GM18907 (cell line): ENCODE measurements at regions not wholly inside any gene's neighbourhood (a gene's known extent, or its start where the extent isn't known, plus 50 kb on each side); places are given as distances from the start of the nearest gene placed in this dataset.
"Not testable (repeated sequence)": the region's sequence is repeated elsewhere in the genome, so short reads cannot be mapped to it uniquely, and the experiment has no call there.

Experiments used
- ATAC-seq: cut with Tn5 transposase; IDR thresholded peaks from one replicate; pipeline ENCODE4 v1.9.1; 2021; ENCODE audit warnings: mild to moderate bottlenecking, moderate library complexity; ENCODE audit not compliant: unreplicated experiment

GRCh38 chr12:47378222-47378582, 298.4 kb upstream of the AMIGO2 start:
- ATAC-seq, result no peak

DNA sequence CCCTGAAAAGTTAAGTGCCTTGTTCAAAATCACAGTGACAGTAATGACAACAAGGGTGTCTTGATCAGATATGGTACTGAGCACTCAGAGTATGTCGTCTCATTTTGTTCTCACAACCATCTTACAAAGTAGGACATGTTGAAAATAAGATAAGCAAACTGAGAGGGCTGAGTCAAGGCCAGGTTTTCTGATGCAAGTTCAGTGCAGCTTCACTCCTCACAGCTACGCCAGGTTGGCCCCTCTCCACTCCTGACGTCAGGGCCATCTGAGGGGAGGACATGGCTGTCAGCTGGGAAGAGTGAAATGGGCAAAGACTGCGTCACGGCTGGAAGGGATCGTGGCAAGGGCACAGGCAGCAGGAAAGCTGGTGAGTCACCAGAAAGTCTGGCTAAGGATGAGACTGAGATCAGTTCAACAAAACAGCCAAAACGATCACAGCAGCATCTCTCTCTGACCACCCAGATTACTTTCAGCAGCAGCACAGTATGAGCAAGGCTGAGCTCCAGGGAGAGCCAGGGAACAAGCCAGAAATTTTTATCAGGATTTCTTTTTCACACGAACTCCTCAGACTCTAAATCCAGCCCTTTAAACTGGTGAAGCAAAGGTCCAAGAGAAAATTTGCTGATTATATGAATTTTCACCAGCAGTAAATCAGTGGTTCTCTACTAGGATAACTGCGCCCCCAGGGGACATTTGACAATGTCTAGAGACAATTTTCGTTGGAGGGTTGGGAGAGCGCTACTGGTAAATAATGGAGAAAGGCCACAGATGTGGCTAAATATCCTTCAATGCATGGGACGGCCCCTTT, 297.9 kb upstream of the AMIGO2 start:
- no peak for ATAC-seq

DNA sequence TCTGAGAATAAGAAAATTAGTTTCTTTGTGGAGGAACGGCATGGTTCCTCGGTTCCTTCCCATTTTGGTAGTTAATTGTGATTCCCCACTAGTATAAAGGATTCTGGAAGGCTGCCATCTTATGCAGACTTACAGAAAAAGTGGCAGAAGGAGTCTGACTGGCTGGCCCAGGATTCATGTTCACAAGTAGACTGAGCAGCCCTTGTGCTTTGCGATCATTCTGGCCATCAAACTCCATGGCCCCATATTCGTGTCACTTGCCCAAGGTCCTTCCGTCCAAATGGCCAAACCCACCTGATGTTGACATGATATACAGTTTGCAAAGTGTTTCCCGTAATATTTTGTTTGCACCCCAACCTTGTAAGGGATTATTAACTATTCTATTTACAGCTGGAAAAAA, 297.2 kb upstream of the AMIGO2 start:
- ATAC-seq, result no peak

DNA sequence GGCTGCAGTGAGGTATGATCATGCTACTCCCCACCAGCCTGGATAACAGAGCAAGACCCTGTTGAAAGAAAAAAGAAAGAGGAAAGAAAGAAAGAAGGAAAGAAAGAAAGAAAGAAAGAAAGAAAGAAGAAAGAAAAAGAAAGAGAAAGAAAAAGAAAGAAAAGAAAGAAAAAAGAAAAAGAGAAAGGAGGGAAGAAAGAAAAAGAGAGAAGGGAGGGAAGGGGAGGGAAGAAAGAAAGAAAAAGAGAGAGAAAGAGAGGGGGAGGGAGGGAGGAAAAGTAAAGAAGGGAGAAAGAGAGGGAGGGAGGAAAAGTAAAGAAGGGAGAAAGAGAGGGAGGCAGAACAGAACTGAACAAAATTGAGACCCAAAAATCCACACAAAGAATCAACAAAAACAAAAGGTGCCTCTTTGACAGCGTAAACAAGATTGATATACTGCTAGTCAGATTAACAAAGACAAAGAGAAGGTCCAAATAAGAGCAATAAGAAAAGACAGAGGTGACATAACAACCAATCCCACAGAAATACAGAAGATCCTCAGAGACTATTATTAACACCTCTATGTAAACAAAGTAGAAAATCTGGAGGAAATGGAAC, 293.9 kb upstream of the AMIGO2 start:
- ATAC-seq, result no peak

DNA sequence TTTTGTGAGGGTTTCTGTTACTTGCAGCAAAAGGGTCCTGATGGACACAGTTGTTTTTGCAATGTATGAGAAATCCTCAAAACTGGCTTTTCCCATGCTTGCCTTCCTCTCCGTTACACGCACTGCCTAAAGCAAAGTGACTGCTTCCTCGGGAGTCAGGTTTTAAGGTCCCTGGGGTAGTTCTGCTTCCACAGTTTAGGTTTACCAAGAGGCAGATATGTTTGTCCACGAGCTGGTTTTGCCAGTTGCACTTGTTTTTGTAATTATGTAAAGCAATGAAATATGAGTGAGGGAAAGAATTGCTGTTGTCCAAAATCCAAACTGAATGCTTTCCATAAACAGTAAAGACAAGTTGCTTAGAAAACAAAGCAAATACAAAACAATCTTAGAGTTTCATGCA, 290.7 kb upstream of the AMIGO2 start:
- ATAC-seq, result no peak

DNA sequence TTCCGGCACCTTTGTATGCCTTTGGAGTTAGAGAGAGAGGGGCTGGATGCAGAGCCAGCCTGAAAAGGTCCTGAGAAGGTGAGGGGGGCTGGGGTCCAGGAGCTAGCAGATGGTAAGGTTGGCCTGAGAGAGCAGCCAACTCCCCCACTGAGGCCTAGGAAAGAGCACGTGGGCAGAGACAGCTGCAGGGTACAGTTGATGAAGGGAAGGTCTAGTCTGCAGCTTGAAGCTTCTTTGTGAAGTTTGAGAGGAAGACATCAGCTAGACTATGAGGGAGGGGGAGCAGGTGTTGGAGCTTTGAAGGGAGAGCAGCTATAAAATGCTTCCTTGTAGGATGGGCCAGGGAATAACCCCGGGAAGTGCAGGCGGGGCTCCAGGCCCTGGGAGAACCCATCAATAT, 289.3 kb upstream of the AMIGO2 start:
- ATAC-seq, result no peak

DNA sequence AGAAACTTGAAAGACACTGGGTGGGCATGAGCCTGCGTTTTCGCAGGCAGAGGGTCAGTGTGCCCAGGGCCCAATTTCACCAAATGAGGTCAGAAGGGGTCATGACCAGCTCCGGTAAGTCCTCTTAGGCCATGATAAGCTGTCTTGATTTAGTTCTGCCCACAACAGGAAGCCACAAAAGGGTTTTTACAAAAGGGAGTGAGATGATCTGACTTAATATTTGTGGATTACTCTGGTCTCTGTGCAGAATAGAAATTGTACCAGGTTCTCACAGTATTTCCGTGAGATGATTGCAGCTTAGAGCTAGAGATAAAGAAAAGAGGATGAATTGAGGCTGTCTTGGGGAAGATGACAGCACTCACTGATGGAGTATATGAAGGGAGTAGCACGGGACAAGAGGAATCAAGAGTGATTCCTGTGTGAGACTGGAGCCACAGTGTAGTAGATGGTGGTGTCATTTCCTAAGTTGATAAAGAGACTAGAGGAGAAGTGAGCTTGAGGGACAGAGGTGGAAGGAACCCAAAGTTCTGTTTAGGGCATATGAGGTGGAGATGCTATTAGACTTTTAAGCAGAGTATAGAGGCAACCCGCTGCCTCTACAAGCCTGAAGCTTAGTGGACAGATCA, 288.3 kb upstream of the AMIGO2 start:
- peak; percentile 51 for ATAC-seq

GRCh38 chr12:47366579-47366978, 286.8 kb upstream of the AMIGO2 start:
- no peak for ATAC-seq

- no peak for ATAC-seq
Measured at GRCh38 chr12:47366157-47366556, 286.4 kb upstream of the AMIGO2 start.

DNA sequence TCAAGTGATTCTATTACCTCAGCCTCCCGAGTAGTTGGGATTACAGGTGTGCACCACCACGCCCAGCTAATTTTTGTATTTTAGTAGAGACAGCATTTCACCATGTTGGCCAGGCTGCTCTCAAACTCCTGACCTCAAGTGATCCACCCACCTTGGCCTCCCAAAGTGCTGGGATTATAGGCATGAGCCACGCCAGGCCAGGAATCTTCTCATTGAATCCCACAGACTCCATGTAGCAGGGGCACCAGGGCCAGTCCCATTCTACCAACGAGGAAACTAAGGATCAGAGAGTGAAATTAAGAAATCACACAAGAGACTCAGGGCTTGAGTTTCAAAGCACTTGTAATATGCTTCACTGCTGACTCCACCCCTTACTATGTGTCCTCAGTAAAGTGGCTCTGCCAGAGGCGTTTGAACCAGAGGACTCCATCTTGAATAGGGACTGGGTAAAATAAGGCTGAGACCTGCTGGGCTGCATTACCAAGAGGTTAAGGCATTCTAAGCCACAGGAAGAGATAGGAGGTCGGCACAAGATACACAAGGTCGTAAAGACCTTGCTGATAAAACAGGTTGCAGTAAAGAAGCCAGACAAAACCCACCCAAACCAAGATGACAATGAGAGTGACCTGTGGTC, 285.8 kb upstream of the AMIGO2 start:
- ATAC-seq, result not testable (repeated sequence)

- no peak for ATAC-seq
Measured at GRCh38 chr12:47364261-47364660, 284.5 kb upstream of the AMIGO2 start.

DNA sequence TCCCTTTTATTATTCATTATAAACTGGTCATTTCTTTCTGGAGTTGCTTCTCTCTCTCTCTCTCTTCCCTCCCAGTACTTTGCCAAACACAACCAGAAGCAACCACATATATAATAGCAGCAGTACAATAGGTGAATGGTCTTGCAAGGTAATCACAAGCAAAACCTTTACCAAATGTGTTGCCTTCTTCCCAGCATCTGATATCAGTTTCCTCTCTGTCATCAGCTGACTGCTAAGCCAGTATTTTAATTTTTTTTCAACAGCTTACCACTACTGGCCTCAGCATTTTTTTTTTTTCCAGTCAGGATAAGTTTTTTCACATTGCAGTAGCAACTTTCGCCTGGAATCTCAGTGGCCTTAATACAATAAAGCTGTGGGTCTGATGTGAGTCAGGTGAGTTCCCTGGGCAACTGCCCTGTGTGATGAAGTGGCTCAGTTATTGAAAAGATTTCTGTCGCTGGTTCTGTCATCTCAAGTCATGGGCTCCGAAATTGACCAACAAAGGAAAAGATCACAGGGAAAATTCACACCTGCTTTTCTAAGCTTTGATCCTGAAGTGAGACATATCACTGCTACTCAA, 282.5 kb upstream of the AMIGO2 start:
- ATAC-seq, result no peak

- peak; percentile 90 for ATAC-seq
Measured at GRCh38 chr12:47361389-47362021, 281.7 kb upstream of the AMIGO2 start.

DNA sequence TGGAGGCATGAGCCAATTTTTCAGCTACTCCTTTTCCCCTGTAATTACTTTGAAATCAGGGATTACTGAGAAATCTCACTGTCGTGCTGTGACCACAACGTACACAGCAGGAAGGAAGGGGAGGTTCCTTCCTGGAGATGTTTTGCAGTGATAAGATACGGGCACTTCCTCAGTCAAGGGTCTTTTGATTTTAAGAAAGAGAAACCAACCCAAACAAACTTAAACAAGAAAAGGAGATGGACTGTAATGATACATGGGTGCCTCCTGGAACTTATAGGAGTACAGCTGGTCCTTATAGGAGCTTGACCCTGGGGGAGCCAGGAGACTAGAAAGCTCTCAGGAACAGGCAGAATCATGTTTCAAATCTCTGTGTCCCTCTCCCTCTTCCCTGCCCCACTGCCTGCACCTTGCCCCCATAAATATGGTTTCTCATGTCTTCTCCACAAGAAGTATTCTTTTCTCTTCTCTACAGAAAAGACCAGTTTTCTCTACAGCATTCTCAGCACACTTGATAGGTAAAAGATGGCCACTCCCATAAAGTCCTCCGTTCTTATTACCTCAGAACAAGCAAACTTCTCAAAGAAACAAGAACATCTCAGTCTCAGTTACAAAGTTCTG, 281.1 kb upstream of the AMIGO2 start:
- peak; percentile 24 for ATAC-seq

- no peak for ATAC-seq
Measured at GRCh38 chr12:47360093-47360480, 280.3 kb upstream of the AMIGO2 start.

DNA sequence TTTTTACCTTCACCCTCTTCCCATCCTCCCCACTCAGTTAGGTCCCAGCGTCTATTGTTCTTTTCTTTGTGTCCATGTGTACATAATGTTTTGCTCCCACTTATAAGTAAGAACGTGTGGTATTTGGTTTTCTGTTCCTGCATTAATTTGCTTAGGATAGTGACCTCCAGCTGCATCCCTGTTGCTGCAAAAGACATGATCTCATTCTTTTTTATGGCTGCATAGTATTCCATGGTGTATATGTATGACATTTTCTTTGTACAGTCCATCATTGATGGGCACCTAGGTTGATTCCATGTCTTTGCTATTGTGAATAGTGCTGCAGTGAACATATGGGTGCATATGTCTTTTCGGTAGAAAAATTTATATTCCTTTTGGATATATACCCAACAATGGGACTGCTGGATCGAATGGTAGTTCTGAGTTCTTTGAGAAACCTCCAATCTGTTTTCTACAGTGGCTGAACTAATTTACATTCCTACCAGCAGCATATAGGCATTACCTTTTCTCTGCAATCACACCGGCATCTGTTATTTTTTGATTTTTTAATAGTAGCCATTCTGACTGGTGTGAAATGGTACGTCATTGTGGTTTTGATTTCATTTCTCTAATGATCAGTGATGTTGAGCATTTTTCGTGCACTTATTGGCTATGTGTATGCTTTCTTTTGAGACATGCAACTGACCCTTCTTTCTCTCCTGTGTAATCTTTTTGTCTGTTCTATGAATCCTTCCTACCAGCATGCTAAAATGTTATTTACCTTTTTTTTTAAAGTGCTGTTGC, 279.7 kb upstream of the AMIGO2 start:
- no peak for ATAC-seq

DNA sequence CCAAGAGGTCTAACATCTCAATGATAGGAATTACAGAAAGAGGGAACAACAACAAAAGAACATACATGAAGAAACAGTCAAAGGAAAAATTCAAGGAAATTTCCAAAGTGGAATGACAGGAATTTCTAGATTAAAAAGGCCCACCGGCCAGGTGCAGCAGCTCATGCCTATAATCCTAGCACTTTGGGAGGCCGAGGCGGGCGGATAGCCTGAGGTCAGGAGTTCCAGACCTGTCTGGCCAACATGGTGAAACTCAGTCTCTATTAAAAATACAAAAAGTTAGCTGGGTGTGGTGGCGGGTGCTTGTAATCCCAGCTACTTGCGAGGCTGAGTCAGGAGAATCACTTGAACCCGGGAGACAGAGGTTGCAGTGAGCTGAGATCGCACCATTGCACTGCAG, 277.2 kb upstream of the AMIGO2 start:
- ATAC-seq, result not testable (repeated sequence)

DNA sequence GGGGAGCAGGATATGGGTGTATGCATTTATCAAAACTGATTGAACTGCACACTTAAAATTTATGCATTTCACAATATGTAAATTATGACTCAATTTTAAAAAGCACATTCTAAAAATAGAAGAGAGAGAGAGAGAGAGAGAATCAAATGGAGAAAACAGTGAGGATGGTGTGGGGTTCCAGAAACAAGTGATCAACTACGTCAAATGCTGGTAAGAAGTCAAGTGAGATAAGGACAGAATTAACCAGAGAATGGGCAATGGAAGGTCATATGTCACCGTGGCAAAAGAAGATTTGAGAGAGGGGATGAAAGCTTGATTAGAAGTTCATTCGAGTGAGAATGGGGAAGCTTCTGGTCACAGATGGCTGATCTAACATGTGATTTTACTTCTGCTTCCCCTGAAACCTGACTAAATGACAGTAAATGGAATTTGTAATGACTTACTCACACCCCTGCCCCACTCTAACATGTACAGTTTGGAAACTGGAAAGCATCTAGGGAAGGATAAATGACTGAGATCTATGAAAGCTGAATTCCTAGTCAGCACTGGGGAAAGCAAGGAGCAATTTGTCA, 276.5 kb upstream of the AMIGO2 start:
- peak; percentile 69 for ATAC-seq

DNA sequence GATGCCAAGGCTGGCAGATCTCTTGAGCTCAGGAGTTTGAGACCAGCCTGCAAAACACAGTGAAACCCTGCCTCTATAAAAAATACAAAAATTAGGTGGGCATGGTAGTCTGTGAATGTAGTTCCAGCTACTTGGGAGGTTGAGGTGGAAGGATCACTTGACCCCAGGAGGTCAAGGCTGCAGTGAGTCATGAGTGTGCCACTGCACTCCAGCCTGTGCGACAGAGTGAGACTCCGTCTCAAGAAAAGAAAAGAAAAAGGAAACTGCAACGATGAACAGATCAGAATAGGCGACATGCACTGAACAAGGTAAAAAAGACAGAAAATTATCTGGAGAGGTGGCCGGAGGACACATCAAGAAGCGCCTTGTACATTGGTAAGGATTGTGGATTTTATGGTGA, 273.7 kb upstream of the AMIGO2 start:
- ATAC-seq, result no peak
